Kidney epithelial cell (primary cell): ENCODE measurements at regions not wholly inside any gene's neighbourhood (a gene's known extent, or its start where the extent isn't known, plus 50 kb on each side); places are given as distances from the start of the nearest gene placed in this dataset.
"Not testable (repeated sequence)": the region's sequence is repeated elsewhere in the genome, so short reads cannot be mapped to it uniquely, and the experiment has no call there.

ENCODE experiments used
- DNase-seq: peaks from one replicate; pipeline ENCODE4 v3.0.0-alpha.2; 2010; ENCODE audit warnings: low read depth
- H3K27me3 ChIP-seq: 2 replicates; pipeline ENCODE4 v1.6.0; 2011; ENCODE audit warnings: low read length; ENCODE audit not compliant: control insufficient read depth, insufficient read depth
- H3K36me3 ChIP-seq: 2 replicates; pipeline ENCODE4 v1.5.1; 2011; ENCODE audit warnings: low read length; ENCODE audit not compliant: control insufficient read depth, insufficient read depth
- H3K4me3 ChIP-seq: 2 replicates; pipeline ENCODE4 v1.5.1; 2011; ENCODE audit warnings: low read depth, mild to moderate bottlenecking, control low read depth, low read length
- CTCF ChIP-seq: IDR thresholded peaks from 2 replicates; pipeline ENCODE4 v1.5.1; 2011; ENCODE audit warnings: mild to moderate bottlenecking, moderate library complexity, low read length, control low read depth, inconsistent platforms; ENCODE audit not compliant: insufficient read depth, poor library complexity, severe bottlenecking

DNA sequence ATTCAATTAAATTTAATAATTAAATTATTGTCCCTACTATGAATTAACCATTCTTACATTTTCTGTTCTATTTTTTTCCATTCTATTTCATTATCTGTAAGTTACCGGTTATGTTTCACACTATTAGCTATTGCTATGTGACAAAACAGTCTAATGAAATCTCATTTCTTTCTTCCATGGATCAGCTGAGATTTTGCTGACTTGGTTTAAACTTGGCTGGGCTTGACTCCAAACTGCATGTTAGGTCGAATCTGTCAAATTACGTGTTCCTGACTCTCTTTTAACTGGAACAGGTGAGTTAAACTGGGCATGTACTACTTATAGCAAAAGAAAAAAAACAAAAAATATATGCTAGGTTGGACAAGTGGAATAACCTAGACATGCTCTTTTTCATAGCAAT is 1464.4 kb downstream of the OLFM4 start:
- TF ChIP-seq CTCF = no peak
- DNase-seq = no peak
- Histone ChIP-seq H3K4me3 (no peak overlapping the region), H3K36me3 (no peaks in the 10 kb centered on the region), H3K27me3 (no peaks in the 10 kb centered on the region)

DNA sequence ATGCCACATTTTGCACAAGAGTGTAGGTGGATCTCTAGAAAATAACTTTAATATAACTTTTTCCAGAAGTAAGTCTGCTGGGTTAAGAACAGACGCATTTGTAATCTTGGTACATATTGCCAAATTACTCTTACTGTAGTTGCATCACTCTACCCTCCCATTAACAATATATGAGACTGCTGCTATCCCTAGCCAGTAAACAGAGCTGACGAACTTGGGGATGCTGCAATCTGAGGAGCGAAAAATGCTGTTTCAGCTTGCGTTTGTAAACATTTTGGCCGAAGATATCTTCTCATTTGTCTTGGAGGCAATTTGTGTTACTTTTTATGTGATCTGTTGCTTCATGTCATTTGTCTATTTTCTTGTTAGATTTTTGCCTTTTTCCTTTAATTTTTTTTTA is 1482.8 kb downstream of the OLFM4 start:
- H3K36me3 ChIP-seq = no peaks in the 10 kb centered on the region
- no peak for DNase-seq
- H3K27me3 ChIP-seq = no peaks in the 10 kb centered on the region
- no peak overlapping the region for H3K4me3 ChIP-seq
- TF ChIP-seq CTCF = no peak

DNA sequence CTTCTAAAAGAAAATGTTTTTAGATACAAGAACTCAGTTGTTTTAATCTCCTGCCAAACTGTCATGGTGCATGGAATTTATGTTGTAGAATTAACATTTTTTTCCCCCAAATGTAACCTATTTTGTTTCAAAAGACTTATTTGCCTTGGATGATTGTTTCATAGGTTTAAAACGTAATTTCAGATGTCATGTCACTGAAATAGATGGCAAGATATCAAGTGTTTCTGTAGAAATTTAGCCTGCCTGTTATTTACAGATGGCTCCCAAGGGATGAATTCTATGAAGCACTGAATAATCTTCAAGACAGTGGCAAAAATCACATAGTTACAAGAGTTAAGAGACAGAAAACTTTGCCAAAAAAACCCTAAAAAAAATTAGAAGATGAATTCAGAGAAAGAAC is 1484.6 kb downstream of the OLFM4 start:
- no peak overlapping the region for H3K4me3 ChIP-seq
- no peak for TF ChIP-seq CTCF
- no peak for DNase-seq
- H3K36me3 ChIP-seq = no peaks in the 10 kb centered on the region
- H3K27me3 ChIP-seq = no peaks in the 10 kb centered on the region

DNA sequence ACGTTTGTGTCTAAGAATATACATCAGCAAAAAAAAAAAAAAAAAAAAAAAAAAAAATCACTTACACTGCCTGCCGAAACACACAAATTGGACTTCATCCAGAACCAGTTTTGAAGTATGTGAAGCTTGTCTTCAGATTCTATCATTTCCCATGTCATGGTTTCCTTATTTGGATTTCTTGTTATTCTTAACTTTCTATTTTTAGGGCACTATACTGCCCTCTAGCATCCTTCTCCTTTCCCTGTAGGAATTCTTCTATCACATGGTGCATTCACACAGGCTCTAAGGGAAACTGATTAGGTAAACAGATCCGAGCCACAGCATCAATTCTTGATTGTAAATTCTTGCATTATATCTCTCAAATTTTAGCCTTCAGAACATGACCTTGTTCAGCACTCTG is 1507.5 kb downstream of the OLFM4 start:
- no peak overlapping the region for H3K4me3 ChIP-seq
- TF ChIP-seq CTCF = peak; percentile 28
- DNase-seq = no peak
- H3K27me3 ChIP-seq = no peaks in the 10 kb centered on the region
- H3K36me3 ChIP-seq = no peaks in the 10 kb centered on the region

GRCh38 chr13:54563286-54563685 is 1534.7 kb downstream of the OLFM4 start:
- H3K36me3 ChIP-seq = no peaks in the 10 kb centered on the region
- H3K4me3 ChIP-seq = no peak overlapping the region
- TF ChIP-seq CTCF = no peak
- no peak for DNase-seq
- no peaks in the 10 kb centered on the region for H3K27me3 ChIP-seq

- H3K36me3 ChIP-seq, DNase-seq, H3K4me3 ChIP-seq, H3K27me3 ChIP-seq: not testable (repeated sequence)
Measured at GRCh38 chr13:54572037-54572436, 1543.4 kb downstream of the OLFM4 start.
